Hepatocyte (in vitro differentiated cells): ENCODE measurements at regions not wholly inside any gene's neighbourhood (a gene's known extent, or its start where the extent isn't known, plus 50 kb on each side); places are given as distances from the start of the nearest gene placed in this dataset.

Source experiments
- CTCF ChIP-seq: fragments of 200-600 bp; sonication (generic); IDR thresholded peaks from 2 replicates; pipeline ENCODE4 v1.5.1; 2016; ENCODE audit warnings: antibody characterized with exemption, mild to moderate bottlenecking; ENCODE audit not compliant: poor library complexity
- EZH2phosphoT487 ChIP-seq: fragments of 200-600 bp; sonication (generic); IDR thresholded peaks from one replicate; pipeline ENCODE4 v1.6.1; 2018; ENCODE audit warnings: antibody characterized with exemption, mild to moderate bottlenecking, low read depth, moderate library complexity; ENCODE audit not compliant: unreplicated experiment, severe bottlenecking

GRCh38 chr3:66618066-66618465 lies 117.2 kb upstream of the LRIG1 start:
- TF ChIP-seq EZH2phosphoT487 (no peak), CTCF (no peak)
